LNCAP (cell line): ENCODE measurements at regions not wholly inside any gene's neighbourhood (a gene's known extent, or its start where the extent isn't known, plus 50 kb on each side); places are given as distances from the start of the nearest gene placed in this dataset.

ENCODE experiments used
- CTCF ChIP-seq: fragments of 450-650 bp; IDR thresholded peaks from 2 replicates; pipeline ENCODE4 v1.5.1; 2017; ENCODE audit warnings: mild to moderate bottlenecking

- no peak for TF ChIP-seq CTCF
These were observed 339.9 kb downstream of the CXCL12 start for GRCh38 chr10:44045020-44045419.

- TF ChIP-seq CTCF: no peak
These were observed 340.3 kb downstream of the CXCL12 start for GRCh38 chr10:44044549-44044948.

GRCh38 chr10:44043646-44044375 lies 341.1 kb downstream of the CXCL12 start:
- TF ChIP-seq CTCF: no peak

GRCh38 chr10:44042926-44043602 lies 341.8 kb downstream of the CXCL12 start:
- no peak for TF ChIP-seq CTCF

GRCh38 chr10:44042075-44042770 lies 342.7 kb downstream of the CXCL12 start:
- TF ChIP-seq CTCF: no peak

GRCh38 chr10:44039599-44039998 lies 345.3 kb downstream of the CXCL12 start:
- TF ChIP-seq CTCF: no peak

- TF ChIP-seq CTCF: no peak
These were observed 348.5 kb downstream of the CXCL12 start for GRCh38 chr10:44036425-44036824.
